SK-N-SH treated with all-trans-retinoic acid at 6 μM for 48 hours (cell line): ENCODE measurements at regions not wholly inside any gene's neighbourhood (a gene's known extent, or its start where the extent isn't known, plus 50 kb on each side); places are given as distances from the start of the nearest gene placed in this dataset.

Experiments
- ATAC-seq: fragments of 200-7000 bp; cut with Tn5 transposase; 3 replicates; pipeline ENCODE4 v1.9.1; 2020; ENCODE audit warnings: mild to moderate bottlenecking, moderate library complexity
- ARNTL ChIP-seq: fragments of 450-650 bp; formaldehyde crosslinking; IDR thresholded peaks from 2 replicates; pipeline ENCODE4 v1.5.0; 2020; ENCODE audit warnings: low read depth, mild to moderate bottlenecking, moderate library complexity, borderline replicate concordance
- BACH2 ChIP-seq: fragments of 250-450 bp; sonication (Bioruptor Pico); IDR thresholded peaks from 2 replicates; pipeline ENCODE4 v1.9.0; 2021; ENCODE audit warnings: mild to moderate bottlenecking, borderline replicate concordance
- CREB5 ChIP-seq: fragments of 250-450 bp; sonication (Bioruptor Pico); IDR thresholded peaks from 2 replicates; pipeline ENCODE4 v1.5.1; 2020; ENCODE audit warnings: low read depth, mild to moderate bottlenecking, moderate library complexity
- CSDC2 ChIP-seq: fragments of 250-450 bp; sonication (Bioruptor Pico); IDR thresholded peaks from 2 replicates; pipeline ENCODE4 v1.5.0; 2020; ENCODE audit warnings: mild to moderate bottlenecking, moderate library complexity
- CSRNP3 ChIP-seq: fragments of 250-450 bp; sonication (Bioruptor Pico); IDR thresholded peaks from 2 replicates; pipeline ENCODE4 v1.5.1; 2021; ENCODE audit warnings: mild to moderate bottlenecking, moderate library complexity
- ESRRG ChIP-seq: fragments of 250-450 bp; sonication (Bioruptor Pico); IDR thresholded peaks from 2 replicates; pipeline ENCODE4 v1.6.1; 2021; ENCODE audit warnings: mild to moderate bottlenecking
- ISL1 ChIP-seq: fragments of 250-450 bp; sonication (Bioruptor Pico); IDR thresholded peaks from 2 replicates; pipeline ENCODE4 v2.1.2; 2022; ENCODE audit warnings: mild to moderate bottlenecking, moderate library complexity
- OSR1 ChIP-seq: fragments of 250-450 bp; sonication (Bioruptor Pico); IDR thresholded peaks from 2 replicates; pipeline ENCODE4 v1.8.0; 2022; ENCODE audit warnings: moderate library complexity, mild to moderate bottlenecking, inconsistent platforms
- PATZ1 ChIP-seq: fragments of 250-450 bp; sonication (Bioruptor Pico); IDR thresholded peaks from 2 replicates; pipeline ENCODE4 v1.8.0; 2020; ENCODE audit warnings: mild to moderate bottlenecking, moderate library complexity, borderline replicate concordance
- POU6F1 ChIP-seq: fragments of 250-450 bp; sonication (Bioruptor Pico); IDR thresholded peaks from 2 replicates; pipeline ENCODE4 v1.8.0; 2021; ENCODE audit warnings: low read depth, mild to moderate bottlenecking, moderate library complexity, borderline replicate concordance
- PPARA ChIP-seq: fragments of 250-450 bp; sonication (Bioruptor Pico); IDR thresholded peaks from 2 replicates; pipeline ENCODE4 v1.5.0; 2020; ENCODE audit warnings: mild to moderate bottlenecking, borderline replicate concordance
- RARB ChIP-seq: fragments of 250-450 bp; sonication (Bioruptor Pico); IDR thresholded peaks from 2 replicates; pipeline ENCODE4 v1.8.0; 2021; ENCODE audit warnings: mild to moderate bottlenecking, moderate library complexity
- TCF4 ChIP-seq: fragments of 250-450 bp; sonication (Bioruptor Pico); IDR thresholded peaks from 2 replicates; pipeline ENCODE4 v1.8.0; 2021; ENCODE audit warnings: mild to moderate bottlenecking, moderate library complexity, borderline replicate concordance
- TOX ChIP-seq: fragments of 250-450 bp; sonication (Bioruptor Pico); IDR thresholded peaks from 2 replicates; pipeline ENCODE4 v1.8.0; 2021; ENCODE audit warnings: mild to moderate bottlenecking, moderate library complexity, borderline replicate concordance
- TSHZ2 ChIP-seq: fragments of 250-450 bp; sonication (Bioruptor Pico); IDR thresholded peaks from 2 replicates; pipeline ENCODE4 v1.5.0; 2020; ENCODE audit warnings: mild to moderate bottlenecking, moderate library complexity
- ZC3H10 ChIP-seq: fragments of 250-450 bp; sonication (Bioruptor Pico); IDR thresholded peaks from 2 replicates; pipeline ENCODE4 v1.5.1; 2021; ENCODE audit warnings: mild to moderate bottlenecking, moderate library complexity
- ZFP3 ChIP-seq: fragments of 250-450 bp; sonication (Bioruptor Pico); IDR thresholded peaks from 2 replicates; pipeline ENCODE4 v1.5.0; 2020; ENCODE audit warnings: mild to moderate bottlenecking, moderate library complexity
- ZNF565 ChIP-seq: fragments of 450-650 bp; formaldehyde crosslinking; conservative IDR thresholded peaks from 2 replicates; pipeline ENCODE4 v1.5.0; 2020; ENCODE audit warnings: low read depth, mild to moderate bottlenecking, moderate library complexity
- ZNF70 ChIP-seq: fragments of 450-650 bp; formaldehyde crosslinking; IDR thresholded peaks from 2 replicates; pipeline ENCODE4 v1.5.0; 2020; ENCODE audit warnings: mild to moderate bottlenecking, moderate library complexity

GRCh38 chr13:112182251-112182650 lies 115.3 kb downstream of the SOX1 start (continued):
- TF ChIP-seq TSHZ2 (CRISPR knock-in tag): no peak
- TF ChIP-seq BACH2 (CRISPR knock-in tag): no peak
- TF ChIP-seq ARNTL (CRISPR knock-in tag): no peak

GRCh38 chr13:112182846-112183531 lies 116.0 kb downstream of the SOX1 start:
- TF ChIP-seq ARNTL (CRISPR knock-in tag) (no peak), CSRNP3 (CRISPR knock-in tag) (no peak), ZFP3 (CRISPR knock-in tag) (no peak), BACH2 (CRISPR knock-in tag) (no peak), PPARA (CRISPR knock-in tag) (no peak), ESRRG (CRISPR knock-in tag) (no peak), POU6F1 (no peak), OSR1 (CRISPR knock-in tag) (no peak), CREB5 (CRISPR knock-in tag) (no peak), ZC3H10 (no peak), ISL1 (CRISPR knock-in tag) (no peak), CSDC2 (no peak)
- ATAC-seq: no peak

- no peak for ATAC-seq
- TF ChIP-seq POU6F1 (no peak), ZNF565 (CRISPR knock-in tag) (no peak), PATZ1 (CRISPR knock-in tag) (no peak), RARB (no peak), CSRNP3 (CRISPR knock-in tag) (no peak), TOX (CRISPR knock-in tag) (no peak), ZNF70 (CRISPR knock-in tag) (no peak), CSDC2 (no peak), TCF4 (CRISPR knock-in tag) (no peak), TSHZ2 (CRISPR knock-in tag) (no peak), PPARA (CRISPR knock-in tag) (no peak), ZC3H10 (no peak), ESRRG (CRISPR knock-in tag) (no peak)
Measured at GRCh38 chr13:112183532-112184090, 116.7 kb downstream of the SOX1 start.
